ENCODE measurements at regions not wholly inside any gene's neighbourhood (a gene's known extent, or its start where the extent isn't known, plus 50 kb on each side); places are given as distances from the start of the nearest gene placed in this dataset.

DNA sequence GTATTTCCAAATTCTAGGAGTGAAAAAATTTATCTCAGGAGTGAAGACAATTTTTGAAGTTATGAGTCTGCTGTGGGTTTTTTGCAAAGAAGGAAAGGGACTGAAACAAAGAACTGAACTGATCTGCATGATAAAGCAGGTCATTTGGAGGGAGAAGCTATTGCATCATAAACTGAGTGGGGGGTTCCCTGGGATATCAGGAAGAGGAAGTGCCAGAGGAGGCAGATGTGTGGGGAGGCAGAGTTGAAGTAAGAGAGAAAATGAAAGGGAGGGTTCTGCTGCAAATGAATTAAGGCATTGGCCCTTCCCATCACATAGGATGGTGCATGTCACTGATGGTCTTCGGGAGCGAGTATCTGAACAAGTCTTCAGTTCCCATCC lies 379.2 kb downstream of the VPS13C start:
- no peak for FAIRE-seq

DNA sequence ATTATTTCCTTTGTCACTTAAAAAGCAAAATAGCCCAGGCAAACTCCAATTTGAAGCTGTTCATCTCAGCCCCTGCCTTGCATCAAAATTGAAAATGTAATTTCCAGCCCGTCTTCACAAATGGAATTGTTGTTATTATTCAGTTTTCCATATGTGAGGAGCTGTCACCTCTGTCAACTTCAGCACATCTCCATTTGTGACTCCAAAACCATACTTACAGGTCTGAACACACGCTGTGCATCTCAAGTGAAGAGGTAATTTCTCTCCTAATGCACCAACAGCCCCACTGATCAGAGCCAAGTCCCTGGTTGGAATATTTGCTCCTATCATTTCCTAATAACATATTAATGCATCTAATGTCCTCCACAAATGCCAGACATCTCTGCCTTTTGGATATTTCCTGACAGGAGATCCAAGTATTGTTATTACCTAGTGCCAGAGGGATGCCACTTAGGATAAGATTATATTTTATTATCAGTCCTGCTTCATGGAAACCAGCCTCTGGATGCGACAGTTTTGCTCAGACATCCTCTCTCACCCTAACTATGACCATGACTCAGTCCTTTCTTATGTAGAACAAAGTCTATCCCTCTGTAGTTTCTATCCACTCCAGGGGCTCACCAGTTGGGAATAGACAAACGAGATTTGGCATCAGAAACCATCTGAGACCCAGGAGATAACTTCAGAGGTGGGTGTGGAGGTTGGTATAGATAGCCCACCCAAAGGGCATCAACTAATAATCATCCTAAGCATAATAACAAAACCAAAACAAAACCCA lies 379.8 kb downstream of the VPS13C start:
- no peak for FAIRE-seq

DNA sequence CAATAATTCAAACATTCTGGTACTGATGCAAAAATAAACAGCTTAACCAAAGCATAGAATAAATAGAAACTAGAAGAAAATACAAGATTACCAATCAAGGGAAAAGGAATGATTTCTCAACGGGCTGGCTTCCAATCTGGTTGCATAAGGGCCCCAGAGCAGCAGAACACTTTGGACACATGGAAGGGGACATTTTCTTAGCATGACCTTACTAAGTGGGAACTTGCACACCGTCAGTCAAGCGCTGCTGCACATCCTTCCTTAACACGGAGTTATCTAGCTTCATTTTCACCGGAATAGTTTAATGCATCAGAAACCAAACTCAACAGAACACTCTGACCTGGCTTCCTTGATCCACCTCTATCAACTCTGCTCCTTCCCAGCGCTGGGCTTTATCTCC lies 388.5 kb downstream of the VPS13C start:
- FAIRE-seq = no peak

DNA sequence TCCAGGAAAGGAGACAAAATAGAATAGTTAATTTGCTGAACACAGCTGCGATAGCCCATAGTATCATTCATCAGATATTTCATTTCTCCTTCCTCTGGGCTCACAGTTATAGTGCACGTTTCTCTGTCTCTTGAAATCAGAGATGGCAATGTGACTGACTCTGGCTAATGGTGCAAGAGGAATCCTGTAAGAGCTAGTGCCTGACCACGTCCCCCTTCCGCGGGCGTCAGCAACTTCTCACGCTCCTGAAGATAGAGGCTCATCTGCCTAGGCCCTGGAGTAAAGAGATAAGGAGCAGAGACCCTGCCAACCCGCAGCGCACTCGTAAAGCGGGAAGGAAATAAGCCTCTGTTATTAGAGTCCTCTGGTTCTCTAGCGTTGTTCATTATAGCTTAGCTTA lies 391.8 kb downstream of the VPS13C start:
- FAIRE-seq = no peak

DNA sequence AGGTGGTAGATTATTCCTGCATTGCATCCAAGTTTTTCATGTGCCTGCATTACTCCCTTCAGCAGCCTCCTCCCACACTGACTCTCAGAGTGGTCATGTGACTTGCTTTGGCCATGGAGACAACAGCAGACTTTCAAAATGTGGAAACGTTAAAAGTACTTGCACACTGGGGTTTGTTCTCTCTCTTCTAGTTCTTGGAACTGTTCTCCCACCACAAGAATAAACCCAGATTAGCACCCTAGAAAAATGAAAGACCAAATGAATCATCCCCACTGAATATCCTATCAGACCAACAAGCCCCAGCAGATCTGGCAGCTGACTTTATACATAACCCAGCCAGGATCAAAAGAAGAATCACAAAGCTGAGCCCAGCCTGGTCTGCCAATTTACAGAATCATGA lies 398.5 kb downstream of the VPS13C start:
- FAIRE-seq = no peak

DNA sequence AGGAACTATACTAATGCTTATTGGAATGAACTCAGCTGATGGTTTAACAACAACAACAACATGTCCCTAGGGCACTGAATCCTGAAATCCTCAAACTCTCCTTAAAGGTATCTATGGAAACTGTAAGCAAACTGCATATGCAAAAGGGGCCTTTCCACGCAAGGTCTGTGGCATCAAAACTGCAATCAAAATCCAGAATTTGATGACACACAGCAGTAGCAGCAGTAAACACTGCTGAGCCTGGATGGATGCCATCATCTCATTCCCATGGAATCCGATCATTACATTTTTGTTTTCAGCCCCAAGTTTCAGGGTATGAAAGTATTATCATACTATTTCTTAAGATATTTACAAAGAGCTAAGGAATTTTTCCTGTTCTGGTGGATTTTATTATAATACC lies 399.7 kb downstream of the VPS13C start:
- no peak for FAIRE-seq

DNA sequence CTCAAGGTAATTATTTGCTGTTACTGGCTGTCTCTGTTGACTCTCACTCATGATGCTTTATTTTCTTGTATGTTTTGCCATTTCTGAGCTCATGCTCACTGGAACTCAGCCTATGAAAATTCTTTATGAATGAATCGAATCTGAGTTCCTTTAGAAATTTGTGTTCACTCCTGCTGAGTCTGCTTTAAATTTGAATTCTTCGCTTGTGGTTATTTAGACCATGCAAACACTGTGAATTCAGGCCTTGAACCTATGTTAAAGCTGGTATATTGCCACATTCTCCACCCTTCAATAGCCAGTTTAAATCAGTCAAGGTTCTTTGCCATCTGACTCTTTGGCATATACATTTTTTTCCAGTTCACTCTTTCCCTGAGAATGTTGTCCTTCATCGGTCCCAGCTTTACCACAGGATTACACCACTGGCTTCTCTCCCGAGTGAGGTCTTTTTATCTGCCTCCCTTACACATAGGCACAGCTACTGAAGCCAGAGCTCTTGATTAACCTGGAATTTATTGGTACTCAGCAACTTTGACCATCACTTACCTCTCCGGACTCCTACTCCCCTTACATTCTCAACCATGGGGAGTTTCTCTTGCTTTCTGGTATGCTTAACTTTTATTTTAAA lies 400.6 kb downstream of the VPS13C start:
- FAIRE-seq = no peak

DNA sequence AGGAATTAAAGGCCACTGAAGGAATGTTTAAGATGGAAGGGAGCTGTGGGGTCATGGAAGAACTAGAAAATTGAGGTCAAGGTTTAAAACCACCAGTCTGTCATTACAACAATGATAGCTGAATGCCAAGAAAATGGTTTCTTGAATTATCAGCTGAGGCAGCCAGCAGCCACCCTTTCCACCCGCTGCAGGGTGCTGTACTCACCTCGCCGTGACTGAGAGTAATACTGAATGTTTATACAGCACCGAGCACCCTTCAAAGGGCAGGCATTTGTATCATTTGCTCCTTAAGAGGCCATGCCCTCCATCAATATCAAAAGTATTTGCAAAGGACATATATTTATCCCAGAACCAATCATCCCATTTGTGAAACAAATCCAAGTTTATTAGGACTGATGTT lies 402.8 kb downstream of the VPS13C start:
- no peak for FAIRE-seq

DNA sequence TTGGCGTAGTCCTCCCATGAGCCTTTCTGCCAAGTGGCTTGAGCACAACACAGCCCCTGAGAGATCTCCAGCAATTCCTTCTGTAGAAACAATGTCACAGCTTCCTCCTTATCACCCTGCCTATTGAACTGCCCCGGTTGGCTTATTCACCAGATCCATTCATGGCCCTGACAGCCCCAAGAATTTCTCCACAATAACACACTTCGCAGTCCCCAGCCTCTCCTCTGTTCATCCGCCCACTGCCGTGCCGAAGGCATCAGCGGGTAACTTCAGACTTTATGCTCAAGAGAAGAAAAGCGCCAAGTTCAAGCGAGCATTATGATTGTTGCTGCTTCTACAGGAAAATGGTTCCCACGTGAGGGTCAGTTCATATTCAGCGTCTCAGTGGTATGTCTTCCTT lies 403.9 kb downstream of the VPS13C start:
- no peak for FAIRE-seq

DNA sequence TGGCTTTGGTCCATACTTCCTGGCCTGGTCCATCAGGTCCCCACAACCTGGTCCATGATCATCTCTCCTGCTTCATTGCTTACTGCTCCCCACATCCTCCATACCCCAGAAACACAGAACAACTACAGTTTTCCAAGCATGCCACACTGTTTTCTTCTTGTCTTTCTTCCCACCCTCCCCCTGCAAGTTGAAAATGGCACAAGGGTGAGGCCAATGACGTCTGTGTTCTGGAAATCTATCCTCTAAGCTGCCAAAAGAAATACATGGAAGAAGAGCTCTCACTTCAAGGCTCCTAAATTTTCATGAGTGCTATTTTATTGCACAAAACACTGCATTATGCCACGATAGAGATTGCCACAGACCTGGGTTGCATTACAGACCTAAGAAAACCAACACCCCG lies 404.4 kb downstream of the VPS13C start:
- FAIRE-seq = no peak

DNA sequence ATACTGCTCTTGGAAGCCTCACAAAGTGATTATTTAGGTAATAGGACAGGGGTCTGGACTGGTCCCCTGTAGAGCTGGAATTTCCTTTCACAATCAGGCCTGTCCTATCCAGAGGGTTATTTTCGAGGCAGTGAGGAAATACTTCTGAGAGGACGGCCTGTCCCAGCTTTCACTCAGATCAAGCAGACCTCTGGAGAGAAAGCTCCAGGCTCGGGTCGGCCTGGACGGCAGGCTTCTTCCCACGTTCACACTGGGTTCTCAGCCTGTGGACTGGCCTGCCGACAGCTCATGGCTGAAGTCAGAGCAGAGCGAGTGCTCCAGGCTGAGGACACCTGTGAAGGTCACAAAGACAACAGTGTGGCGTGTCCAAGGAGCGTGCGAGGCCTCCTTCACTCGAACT lies 405.3 kb downstream of the VPS13C start:
- no peak for FAIRE-seq

DNA sequence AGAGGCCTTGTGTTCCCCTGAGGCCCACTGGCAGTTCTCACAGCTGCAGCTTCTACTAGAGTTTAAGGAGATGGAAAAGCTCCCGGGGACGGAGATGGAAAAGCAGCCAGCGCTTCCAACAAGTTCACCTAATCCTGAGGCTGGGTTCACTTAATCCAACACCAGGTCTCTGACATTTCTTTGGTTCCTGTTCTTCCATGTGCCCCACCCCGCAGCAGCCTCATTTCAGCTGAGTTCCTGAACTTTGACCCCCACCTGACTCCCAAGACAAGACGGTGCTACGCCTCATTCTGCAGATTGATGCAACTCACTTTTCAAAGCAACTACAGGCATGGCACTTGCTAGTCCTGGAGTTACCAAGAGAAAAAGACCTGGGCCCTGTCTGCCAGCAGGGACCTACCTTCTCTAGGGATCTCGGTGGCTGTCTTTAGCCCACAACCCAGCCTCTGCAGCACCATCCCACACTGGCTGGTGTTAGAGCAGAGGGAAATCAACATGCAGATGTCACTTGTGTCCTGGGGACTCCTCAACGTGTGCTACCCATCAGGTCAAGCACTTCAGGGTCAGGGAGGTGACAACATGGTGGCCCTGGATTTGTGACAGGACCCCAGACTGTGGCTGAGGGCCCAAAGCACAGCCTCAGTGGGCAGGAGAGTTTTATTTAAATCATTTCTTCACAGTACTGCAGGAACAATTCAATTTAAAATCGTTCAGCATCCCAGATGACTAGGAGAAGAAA lies 406.1 kb downstream of the VPS13C start:
- FAIRE-seq = no peak

DNA sequence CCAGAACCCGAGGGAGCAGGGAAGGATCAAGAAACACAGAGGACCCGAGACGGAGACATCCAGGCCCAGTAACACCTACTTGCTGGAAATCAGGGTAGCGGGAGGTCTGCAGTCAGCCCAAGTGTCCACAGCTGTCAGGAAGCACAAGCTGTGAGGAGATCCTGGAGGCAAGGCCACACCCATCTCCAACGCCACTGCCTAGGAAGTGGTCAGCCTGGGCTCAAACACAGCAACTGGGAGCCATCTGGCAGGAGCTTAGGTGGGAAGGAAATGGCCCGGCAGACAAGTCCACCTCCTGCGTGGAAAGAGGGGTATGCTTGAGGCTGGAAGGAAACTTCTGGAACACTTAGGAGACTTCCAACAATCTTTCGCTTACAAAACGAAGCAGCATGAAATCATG lies 407.1 kb downstream of the VPS13C start:
- FAIRE-seq = no peak

DNA sequence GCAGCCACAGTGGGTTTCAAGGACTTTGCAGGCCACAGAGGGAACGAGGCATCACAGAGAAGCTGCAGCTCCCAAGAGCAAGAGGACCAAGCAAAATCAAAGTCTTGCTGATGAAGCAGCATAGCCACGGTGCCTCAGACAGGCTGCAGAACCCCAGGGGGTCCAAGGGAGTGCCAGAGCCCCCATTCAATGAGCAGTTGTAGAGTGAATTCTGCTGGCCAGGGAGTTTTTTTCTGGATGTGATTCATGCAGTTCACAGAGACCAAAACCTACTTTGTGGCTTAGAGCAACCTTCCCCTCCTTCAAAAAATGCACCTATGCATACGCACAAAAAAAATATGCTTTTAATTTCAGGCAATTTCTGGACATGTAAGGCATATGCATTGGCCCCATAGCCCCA lies 409.0 kb downstream of the VPS13C start:
- FAIRE-seq = no peak

DNA sequence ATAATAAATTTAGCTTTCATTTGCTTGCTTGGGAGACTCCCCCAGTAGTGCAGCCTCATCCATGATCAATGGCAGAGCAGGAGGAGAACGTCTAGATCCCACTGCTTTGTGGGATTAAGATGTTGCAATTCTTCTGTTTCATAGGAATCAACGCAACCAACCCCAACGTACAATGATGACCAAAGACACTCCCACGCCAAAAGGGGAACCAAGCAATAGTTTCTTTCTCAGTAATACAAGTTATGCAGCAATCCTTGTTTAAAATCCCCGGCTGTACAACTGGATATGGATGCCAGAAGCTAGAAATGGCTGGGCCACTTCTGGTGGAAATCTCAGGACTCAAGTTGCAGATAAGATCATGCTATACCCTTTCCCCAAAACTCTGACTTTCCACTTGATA lies 411.2 kb downstream of the VPS13C start:
- no peak for FAIRE-seq

DNA sequence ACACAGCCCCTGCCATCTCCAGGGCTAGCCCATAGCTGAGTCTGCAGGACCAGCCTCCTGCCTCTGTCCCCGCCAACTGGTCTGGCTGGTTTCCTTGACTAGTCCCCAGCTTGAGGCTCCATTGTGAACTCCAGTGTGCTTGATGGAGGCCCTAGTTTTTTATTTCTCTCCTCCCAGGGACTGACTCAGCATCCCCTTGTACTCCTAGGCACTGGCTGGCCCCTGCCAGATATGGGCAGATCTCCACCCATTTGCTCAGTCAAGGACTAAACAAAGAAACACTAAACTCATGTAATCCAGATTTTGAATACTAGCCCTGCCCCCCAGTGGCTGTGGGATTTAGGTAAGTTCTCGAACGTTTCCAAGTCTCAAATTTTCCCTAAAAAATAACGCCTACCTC lies 415.4 kb upstream of the RORA start:
- FAIRE-seq = no peak

DNA sequence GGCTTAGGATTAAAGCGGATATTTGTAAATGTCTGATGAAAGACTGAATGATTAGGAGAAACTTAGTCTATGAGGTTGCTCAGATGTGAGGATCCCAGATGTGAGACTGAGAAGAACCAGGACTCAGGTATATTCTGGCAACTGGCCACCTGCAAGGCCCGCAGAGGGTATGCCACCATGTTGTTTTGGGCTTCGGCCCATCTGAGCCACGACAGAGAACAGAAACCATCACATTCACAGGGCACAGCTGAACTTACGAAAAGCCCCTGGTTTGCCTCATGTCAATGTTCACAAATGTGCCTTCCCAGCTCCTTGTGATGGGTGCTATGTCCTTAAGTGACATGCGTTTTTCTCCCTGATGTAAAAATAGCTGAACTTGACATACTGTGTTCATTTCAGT lies 412.5 kb upstream of the RORA start:
- FAIRE-seq = no peak

DNA sequence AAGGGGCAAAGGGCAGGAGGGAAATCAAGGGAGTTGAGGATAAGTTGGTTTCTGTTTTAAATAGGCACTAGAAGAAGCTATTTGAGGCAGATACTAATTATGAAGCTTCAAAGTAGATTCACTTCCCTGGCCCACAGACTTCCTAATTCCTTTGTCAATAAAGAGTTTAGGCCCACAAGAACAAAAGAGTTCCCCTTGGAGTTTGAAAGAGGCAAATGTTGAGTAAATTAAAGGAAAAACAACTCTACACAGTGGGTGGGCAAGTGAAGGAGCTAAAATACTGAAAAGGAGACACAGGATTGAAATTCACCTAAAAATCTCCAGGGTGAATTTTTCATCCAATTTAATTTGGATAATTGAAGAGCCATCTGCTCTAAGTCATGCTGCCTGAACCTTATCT lies 411.7 kb upstream of the RORA start:
- FAIRE-seq = no peak

DNA sequence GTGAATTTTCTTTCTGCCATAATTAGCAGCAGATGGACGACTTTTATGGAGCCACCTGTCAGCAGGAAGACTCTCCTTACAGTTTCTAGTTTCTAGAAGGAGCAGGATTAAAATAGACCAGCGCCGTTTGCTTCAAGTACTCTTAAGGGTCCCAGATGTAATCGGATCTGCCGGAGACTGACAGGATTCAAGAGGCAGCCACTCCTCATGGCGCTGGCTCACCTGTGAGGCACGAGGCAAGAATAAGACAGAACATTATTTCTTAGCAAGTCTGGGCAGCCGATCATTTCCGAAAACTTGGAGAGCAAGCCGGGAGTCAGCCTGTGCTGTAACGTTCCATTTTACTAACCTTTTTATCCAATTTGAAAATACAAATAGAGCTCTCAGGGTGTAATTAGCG lies 410.4 kb upstream of the RORA start:
- FAIRE-seq = no peak

DNA sequence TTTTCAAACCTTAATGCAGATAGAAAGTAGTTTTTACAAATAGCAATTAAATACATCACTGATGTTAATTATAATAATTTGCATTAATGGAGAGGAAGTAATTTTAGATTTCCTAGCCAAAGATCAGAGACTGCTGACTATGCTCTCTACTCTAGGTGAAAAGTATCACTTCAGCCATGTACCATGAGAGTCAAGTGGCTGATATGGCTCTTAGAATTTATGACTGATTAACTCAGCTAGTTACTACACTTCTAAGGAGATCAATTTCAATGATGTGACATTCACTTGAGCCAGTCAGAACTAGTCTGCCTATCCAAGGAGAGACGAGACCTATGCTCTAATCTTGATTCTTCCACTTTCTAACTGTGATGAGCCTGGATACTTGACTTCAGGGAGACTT lies 405.7 kb upstream of the RORA start:
- FAIRE-seq = no peak

DNA sequence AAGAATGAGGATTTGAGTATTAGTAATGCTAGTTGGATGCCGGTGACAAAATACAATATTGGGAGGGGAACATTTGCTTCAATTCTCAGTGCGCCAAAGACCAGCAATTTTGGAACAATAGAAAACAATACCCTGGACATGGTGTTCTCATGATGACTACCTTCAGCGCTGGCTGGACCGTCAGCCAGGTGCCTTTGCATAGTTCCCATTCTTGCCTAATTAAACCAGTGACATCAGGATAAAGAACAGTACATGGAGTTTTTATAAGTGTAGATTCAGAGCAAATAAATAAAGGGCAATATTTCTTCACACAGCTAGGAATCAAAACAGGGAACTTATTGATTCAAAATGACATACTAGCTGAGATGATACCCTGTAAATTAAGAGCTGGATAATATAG lies 404.8 kb upstream of the RORA start:
- no peak for FAIRE-seq

DNA sequence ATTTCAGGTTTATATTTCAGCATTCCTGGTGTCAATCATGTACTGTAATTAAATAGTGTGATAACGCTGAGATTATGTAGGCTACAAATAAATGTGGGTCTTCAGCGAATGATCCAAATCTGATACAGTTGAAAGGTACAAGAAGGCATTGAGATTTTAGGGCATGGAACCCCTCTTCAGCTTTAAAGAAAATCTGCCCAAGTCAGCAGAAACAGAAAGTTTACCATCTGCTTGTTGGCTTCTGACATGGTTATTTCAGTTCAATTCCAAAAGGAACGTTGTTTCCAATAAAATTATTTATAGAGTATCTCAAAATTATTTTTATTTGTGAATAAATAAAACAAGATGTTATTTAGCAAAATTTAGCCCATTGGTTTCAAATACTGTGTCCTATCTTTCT lies 400.2 kb upstream of the RORA start:
- FAIRE-seq = no peak

DNA sequence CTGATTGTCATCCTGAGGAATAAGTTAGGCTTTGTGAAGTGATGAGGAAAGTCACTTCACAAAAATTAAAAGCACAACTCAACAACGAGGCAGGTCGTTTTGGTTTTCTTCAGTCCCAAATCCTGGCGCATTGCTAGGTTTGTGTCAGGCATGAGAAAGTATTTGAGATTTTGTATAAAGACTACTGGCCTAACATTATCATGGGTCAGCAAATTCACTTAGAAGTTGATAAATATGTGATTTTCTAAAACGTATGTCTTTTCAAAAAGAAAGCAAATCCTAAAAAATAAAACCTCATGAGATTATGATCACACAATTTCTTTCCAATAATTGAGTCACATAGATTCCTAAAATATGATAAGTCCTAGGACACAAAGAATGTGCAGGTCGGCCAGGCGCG lies 395.8 kb upstream of the RORA start:
- no peak for FAIRE-seq

DNA sequence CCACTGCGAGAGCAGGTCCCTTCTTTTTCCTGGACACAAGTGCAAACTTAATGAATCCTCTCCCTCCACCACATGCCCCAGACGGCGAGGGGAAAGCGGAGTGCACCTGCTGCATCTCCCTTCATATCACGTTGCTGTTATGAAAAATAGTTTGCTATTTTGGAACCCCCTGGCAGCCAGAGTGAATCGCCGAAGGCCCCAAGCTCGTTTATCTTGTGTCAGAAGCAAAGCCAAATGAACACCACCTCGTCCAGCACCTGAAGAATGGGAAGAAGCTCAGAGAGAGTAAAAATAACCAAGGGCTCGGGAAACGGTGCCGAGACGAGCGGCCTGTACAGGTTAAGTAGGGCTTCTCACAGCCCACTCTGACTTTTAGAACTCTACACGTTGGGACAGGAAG lies 394.6 kb upstream of the RORA start:
- no peak for FAIRE-seq
